Smooth muscle cell (in vitro differentiated cells): ENCODE measurements at regions not wholly inside any gene's neighbourhood (a gene's known extent, or its start where the extent isn't known, plus 50 kb on each side); places are given as distances from the start of the nearest gene placed in this dataset.

ENCODE experiments used
- DNase-seq: peaks from one replicate; lab custom pipeline; 2025; ENCODE audit not compliant: unreplicated experiment; lab: John Stamatoyannopoulos, UW
- H2AFZ ChIP-seq: fragments of 200-600 bp; sonication (generic); 2 replicates; pipeline ENCODE4 v1.6.0; 2016; ENCODE audit warnings: antibody characterized with exemption, low read depth, mild to moderate bottlenecking
- H3F3A ChIP-seq: fragments of 200-600 bp; sonication (generic); 2 replicates; pipeline ENCODE4 v1.6.0; 2017; ENCODE audit warnings: antibody characterized with exemption, low read depth
- H3K27ac ChIP-seq: fragments of 200-600 bp; sonication (generic); 2 replicates; pipeline ENCODE4 v1.5.1; 2016; ENCODE audit warnings: low read depth, mild to moderate bottlenecking
- H3K27me3 ChIP-seq: fragments of 200-600 bp; sonication (generic); 2 replicates; pipeline ENCODE4 v1.6.1; 2016; ENCODE audit warnings: low read depth, mild to moderate bottlenecking
- H3K36me3 ChIP-seq: fragments of 200-600 bp; sonication (generic); 2 replicates; pipeline ENCODE4 v1.5.1; 2016; ENCODE audit warnings: low read depth
- H3K4me1 ChIP-seq: fragments of 200-600 bp; sonication (generic); 2 replicates; pipeline ENCODE4 v1.5.1; 2016; ENCODE audit warnings: low read depth
- H3K4me2 ChIP-seq: fragments of 200-600 bp; sonication (generic); 2 replicates; pipeline ENCODE4 v1.6.0; 2016; ENCODE audit warnings: mild to moderate bottlenecking
- H3K4me3 ChIP-seq: fragments of 200-600 bp; sonication (generic); 2 replicates; pipeline ENCODE4 v1.5.1; 2016; ENCODE audit warnings: mild to moderate bottlenecking
- H3K79me2 ChIP-seq: fragments of 200-600 bp; sonication (generic); 2 replicates; pipeline ENCODE4 v1.6.0; 2016; ENCODE audit warnings: low read depth, mild to moderate bottlenecking
- H3K9ac ChIP-seq: fragments of 200-600 bp; sonication (generic); 2 replicates; pipeline ENCODE4 v1.6.0; 2016; ENCODE audit warnings: low read depth
- H3K9me3 ChIP-seq: fragments of 200-600 bp; sonication (generic); replicated peaks from 2 replicates; pipeline ENCODE4 v1.5.1; 2016; ENCODE audit warnings: low read depth
- H4K20me1 ChIP-seq: fragments of 200-600 bp; sonication (generic); 2 replicates; pipeline ENCODE4 v1.6.0; 2016; ENCODE audit warnings: low read depth
- CTCF ChIP-seq: fragments of 200-600 bp; sonication (generic); IDR thresholded peaks from 2 replicates; pipeline ENCODE4 v1.5.1; 2017; ENCODE audit warnings: borderline replicate concordance, mild to moderate bottlenecking, antibody characterized with exemption; ENCODE audit not compliant: insufficient read depth, poor library complexity, severe bottlenecking
- WGBS: methylation state at CpG from one replicate; pipeline ENCODE4 v1.1.7; 2016; ENCODE audit warnings: low lambda C conversion rate; 5-methylcytosine and 5-hydroxymethylcytosine counted together

GRCh38 chr4:82192017-82192673, 181.6 kb downstream of the HNRNPD start:
- H3K4me1 ChIP-seq: no peaks in the 10 kb centered on the region
- no peaks in the 10 kb centered on the region for H3K27me3 ChIP-seq
- WGBS: 83% methylated on average over 8 of the region's 8 CpGs
- no peaks in the 10 kb centered on the region for H3F3A ChIP-seq
- H3K4me3 ChIP-seq: no peak overlapping the region
- no peaks in the 10 kb centered on the region for H3K36me3 ChIP-seq
- H3K9me3 ChIP-seq: no peaks in the 10 kb centered on the region
- no peak overlapping the region for H2AFZ ChIP-seq
- DNase-seq: no peak
- H3K79me2 ChIP-seq: no peaks in the 10 kb centered on the region
- H3K9ac ChIP-seq: no peak overlapping the region
- H4K20me1 ChIP-seq: no peaks in the 10 kb centered on the region
- no peak for TF ChIP-seq CTCF
- no peak overlapping the region for H3K4me2 ChIP-seq
- no peak overlapping the region for H3K27ac ChIP-seq

GRCh38 chr4:82181789-82182188, 192.0 kb downstream of the HNRNPD start:
- Histone ChIP-seq H3K9me3 (no peaks in the 10 kb centered on the region), H3K9ac (no peak overlapping the region)
- WGBS: 90% methylated on average over 3 of the region's 3 CpGs

GRCh38 chr4:82172186-82172585, 201.6 kb downstream of the HNRNPD start:
- Histone ChIP-seq H4K20me1 (no peaks in the 10 kb centered on the region), H2AFZ (no peak overlapping the region), H3K36me3 (no peaks in the 10 kb centered on the region), H3K27me3 (no peaks in the 10 kb centered on the region), H3K4me1 (no peaks in the 10 kb centered on the region), H3K9me3 (no peaks in the 10 kb centered on the region), H3F3A (no peaks in the 10 kb centered on the region), H3K9ac (no peak overlapping the region), H3K79me2 (no peaks in the 10 kb centered on the region), H3K4me2 (no peak overlapping the region), H3K27ac (no peak overlapping the region), H3K4me3 (no peak overlapping the region)
- no peak for DNase-seq
- no peak for TF ChIP-seq CTCF
- 80% methylated on average over 1 of the region's 1 CpG for WGBS

More at GRCh38 chr4:82181789-82182188, 192.0 kb downstream of the HNRNPD start:
- no peaks in the 10 kb centered on the region for H3K79me2 ChIP-seq
- H3K27me3 ChIP-seq: no peaks in the 10 kb centered on the region
- DNase-seq: no peak
- TF ChIP-seq CTCF: no peak
- H3K4me1 ChIP-seq: no peaks in the 10 kb centered on the region
- H3K27ac ChIP-seq: no peak overlapping the region
- no peak overlapping the region for H2AFZ ChIP-seq
- H4K20me1 ChIP-seq: no peaks in the 10 kb centered on the region
- no peak overlapping the region for H3K4me2 ChIP-seq
- no peaks in the 10 kb centered on the region for H3F3A ChIP-seq
- H3K36me3 ChIP-seq: no peaks in the 10 kb centered on the region
- H3K4me3 ChIP-seq: no peak overlapping the region

- no peak overlapping the region for H3K27ac ChIP-seq
- H3K36me3 ChIP-seq: no peaks in the 10 kb centered on the region
- no peaks in the 10 kb centered on the region for H3K27me3 ChIP-seq
- WGBS: 63% methylated on average over 1 of the region's 1 CpG
- H3K9me3 ChIP-seq: no peaks in the 10 kb centered on the region
- no peak overlapping the region for H3K9ac ChIP-seq
- H3K79me2 ChIP-seq: no peaks in the 10 kb centered on the region
- H3K4me1 ChIP-seq: no peaks in the 10 kb centered on the region
- no peak overlapping the region for H3K4me3 ChIP-seq
- no peaks in the 10 kb centered on the region for H4K20me1 ChIP-seq
- H3F3A ChIP-seq: no peaks in the 10 kb centered on the region
- no peak overlapping the region for H3K4me2 ChIP-seq
- no peak overlapping the region for H2AFZ ChIP-seq
- no peak for TF ChIP-seq CTCF
- no peak for DNase-seq
Measured at GRCh38 chr4:82171531-82172155, 202.1 kb downstream of the HNRNPD start.
